Suppressor macrophage treated with lipopolysaccharide for 1 hour (primary cell): ENCODE measurements at regions not wholly inside any gene's neighbourhood (a gene's known extent, or its start where the extent isn't known, plus 50 kb on each side); places are given as distances from the start of the nearest gene placed in this dataset.
"Not testable (repeated sequence)": the region's sequence is repeated elsewhere in the genome, so short reads cannot be mapped to it uniquely, and the experiment has no call there.

Experiments
- DNase-seq, 3 donors: peaks; one replicate each; pipeline ENCODE4 v3.0.0-alpha.2; 2020 to 2022

- DNase-seq = peak; percentile 33 to 62 (median 55)
These were observed 50.8 kb upstream of the CPOX start for GRCh38 chr3:98644168-98644567.

GRCh38 chr3:98645039-98645438 is 51.6 kb upstream of the CPOX start:
- peak; percentile 47 to 56 (median 54) for DNase-seq

DNA sequence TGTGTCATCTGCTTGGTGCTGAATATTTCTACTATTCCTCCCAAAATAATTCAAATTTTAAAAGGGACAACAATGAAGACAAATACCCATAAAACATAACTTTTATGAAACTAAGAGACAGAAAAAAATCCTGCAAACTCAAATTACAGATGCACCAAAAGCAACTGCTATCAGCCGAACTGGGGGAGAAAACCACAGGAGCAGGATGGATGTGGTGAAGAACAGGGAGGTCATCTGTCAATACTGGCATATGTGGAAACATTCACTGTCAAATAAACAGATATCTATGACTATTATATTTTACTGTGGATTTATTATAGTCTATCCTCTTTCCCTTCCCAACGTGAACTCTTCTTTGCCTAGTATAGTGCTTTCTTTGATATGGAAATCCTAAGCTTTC is 53.3 kb upstream of the CPOX start:
- DNase-seq = no peak

DNA sequence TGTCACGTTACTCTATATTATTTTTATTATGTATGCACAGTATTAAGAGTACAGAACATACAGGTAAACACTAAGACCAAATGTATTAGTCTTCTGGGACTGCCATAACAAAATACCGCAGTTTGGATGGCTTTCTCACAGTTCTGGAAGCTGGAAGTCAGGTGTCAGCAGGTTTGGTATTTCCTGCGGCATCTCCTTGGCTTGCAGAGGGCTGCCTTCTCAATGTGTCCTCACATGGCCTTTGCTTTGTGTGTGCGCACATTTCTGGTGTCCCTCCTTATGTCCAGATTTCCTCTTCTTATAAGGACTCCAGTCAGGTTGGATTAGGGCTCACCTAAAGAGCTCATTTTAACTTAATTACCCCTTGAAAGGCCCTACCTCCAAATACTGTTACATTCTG is 53.8 kb upstream of the CPOX start:
- DNase-seq = no peak

GRCh38 chr3:98650971-98651779 is 57.8 kb upstream of the CPOX start:
- peak; percentile 47 to 81 (median 81) for DNase-seq

DNA sequence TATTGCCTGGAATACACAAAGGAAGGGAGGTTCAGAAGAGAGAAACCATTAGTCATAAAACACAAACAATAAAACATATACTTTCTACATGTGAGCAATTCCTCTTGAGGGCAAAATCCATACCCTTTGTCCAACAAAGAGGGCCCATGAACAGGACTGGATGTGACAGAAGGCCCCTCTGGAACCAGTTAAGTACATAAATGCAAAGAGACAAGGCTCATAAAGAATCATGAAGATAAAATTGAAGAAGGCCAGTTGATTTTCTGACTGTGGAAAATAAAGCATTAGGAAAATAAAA is 58.3 kb upstream of the CPOX start:
- DNase-seq = no peak

GRCh38 chr3:98655666-98656065 is 62.3 kb upstream of the CPOX start:
- DNase-seq = no peak

GRCh38 chr3:98657457-98657856 is 64.0 kb upstream of the CPOX start:
- peak in 2 of 3 donors; percentile 13 to 31 for DNase-seq

DNA sequence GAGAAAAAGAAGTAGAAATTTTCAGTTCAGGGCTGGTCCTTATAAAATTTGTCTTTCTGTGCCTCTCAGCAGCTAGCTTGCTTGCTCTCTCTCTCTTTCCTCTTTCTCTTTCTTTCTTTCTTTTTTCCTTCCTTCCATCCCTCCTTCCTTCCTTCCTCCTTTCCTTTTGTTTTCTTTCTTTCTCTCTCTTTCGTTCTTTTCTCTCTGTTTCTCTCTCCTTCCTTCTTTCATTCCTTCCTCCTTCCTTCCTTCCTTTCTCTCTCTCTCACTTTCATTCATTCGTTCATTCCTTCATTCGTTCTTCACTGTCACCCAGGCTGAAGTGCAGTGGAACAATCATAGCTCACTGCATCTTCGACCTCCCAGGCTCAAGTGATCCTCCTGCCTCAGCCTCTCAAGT is 69.3 kb upstream of the CPOX start:
- DNase-seq = no peak

GRCh38 chr3:98670020-98670419 is 76.6 kb upstream of the CPOX start:
- no peak for DNase-seq

- DNase-seq = no peak
These were observed 83.2 kb upstream of the ST3GAL6 start for GRCh38 chr3:98679986-98680385.

DNA sequence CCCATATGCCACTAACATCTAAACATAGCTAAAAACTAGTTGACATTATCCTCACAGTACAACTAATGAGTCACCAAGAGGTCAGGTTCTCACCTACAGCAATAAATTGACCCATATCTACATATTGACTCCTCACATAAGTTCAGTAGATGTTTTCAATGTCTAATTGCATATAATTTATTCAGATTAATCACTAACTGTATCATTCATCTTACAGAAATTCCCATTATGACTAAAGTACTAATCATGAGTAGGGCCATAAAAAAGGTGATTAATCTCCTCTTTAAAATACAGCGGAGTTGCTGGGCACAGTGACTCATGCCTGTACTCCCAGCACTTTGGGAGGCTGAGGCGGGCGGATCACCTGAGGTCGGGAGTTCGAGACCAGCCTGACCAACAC is 82.4 kb upstream of the ST3GAL6 start:
- DNase-seq = peak in 2 of 3 donors; percentile 28 to 33

GRCh38 chr3:98681486-98681885 is 81.7 kb upstream of the ST3GAL6 start:
- no peak for DNase-seq

- not testable (repeated sequence) for DNase-seq
These were observed 80.7 kb upstream of the ST3GAL6 start for GRCh38 chr3:98682391-98682790.

DNA sequence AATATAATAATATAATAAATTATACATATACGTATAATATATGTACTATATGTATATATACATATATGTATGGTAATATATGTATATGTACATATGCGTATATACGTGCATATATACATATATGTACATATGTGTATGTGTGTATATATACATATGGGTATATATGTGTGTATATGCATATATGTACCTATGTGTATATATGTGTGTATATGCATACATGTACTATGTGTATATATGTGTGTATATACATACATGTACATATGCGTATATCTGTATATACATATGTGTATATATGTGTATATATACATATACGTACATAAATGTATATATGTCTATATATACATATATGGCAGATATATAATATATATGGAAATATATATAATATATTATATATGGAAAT is 74.8 kb upstream of the ST3GAL6 start:
- no peak for DNase-seq

DNA sequence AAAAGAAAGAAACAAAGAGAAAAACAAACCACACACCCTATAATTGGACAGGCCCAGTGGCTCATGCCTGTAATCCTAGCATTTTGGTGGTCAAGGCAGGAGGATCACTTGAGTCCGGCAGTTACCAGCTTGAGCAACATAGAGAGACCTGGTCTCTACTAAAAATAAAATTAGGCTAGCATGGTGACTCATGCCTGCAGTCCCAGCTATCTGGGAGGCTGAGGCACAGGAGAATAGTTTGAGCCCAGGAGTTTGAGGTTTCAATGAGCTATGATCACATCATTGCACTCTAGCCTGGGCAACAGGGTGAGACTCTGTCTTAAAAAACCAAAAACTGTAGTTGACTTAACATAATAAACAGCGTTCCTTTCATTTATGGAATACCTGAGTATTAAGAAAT is 72.3 kb upstream of the ST3GAL6 start:
- no peak for DNase-seq

DNA sequence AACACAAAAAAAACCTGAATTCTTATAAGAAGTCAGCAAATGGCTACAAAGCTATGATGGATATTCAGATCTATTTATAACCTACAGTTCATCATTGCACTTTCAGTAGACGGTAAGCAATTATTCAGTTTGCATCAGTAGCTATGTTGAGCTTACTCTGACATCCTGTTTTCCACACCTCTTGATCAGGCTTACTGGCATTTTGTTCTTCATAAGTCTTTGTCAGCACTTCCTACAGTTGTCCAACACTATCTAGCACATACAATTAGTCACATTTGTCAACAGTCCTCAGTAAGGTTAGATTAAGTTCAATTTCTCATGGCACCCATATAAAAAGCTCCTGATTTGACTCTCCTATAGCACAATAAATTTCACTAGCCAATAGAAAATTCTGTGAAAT is 71.2 kb upstream of the ST3GAL6 start:
- no peak for DNase-seq

- DNase-seq = peak in 2 of 3 donors; percentile 76 to 79
These were observed 70.2 kb upstream of the ST3GAL6 start for GRCh38 chr3:98692787-98693473.

DNA sequence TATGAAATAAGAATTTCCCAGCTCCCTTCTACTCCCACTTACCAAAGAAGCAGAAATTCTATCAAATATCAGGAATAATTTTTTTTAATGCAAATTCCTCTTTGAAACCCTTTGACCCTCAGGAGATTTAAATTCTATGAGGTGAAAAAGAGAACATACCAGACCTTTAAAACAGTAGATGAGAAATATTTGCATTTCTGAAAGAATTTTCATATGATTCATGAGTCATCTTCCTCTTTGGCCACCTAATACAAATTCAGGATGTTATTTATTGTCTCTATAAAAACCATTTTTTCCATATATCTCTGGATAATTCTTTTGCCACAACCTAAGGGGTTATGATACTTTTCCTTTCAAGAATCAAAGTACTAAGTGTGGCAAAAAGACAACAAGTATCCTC is 67.3 kb upstream of the ST3GAL6 start:
- DNase-seq = peak; percentile 43 to 73 (median 70)

- DNase-seq = not testable (repeated sequence)
These were observed 66.8 kb upstream of the ST3GAL6 start for GRCh38 chr3:98696296-98696695.

DNA sequence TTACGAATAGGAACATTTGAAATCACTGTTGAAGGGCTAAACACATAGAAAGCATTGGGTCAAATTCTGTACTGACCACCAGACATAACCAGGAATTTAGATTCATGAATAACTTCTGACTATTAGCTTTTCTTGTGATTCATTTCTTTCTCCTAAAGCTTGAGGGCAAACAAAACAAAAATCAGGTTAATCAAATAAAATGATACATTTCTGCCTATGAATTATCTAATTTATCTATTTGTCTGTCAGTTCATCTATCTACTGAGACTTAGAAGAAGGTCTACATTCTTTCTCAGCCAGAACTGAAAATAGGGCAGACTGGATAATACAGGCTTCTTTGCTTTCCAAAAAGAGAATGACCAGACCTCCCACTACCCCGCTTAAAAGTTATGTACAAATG is 65.9 kb upstream of the ST3GAL6 start:
- peak in 1 of 3 donors; percentile 30 for DNase-seq

- no peak for DNase-seq
These were observed 64.0 kb upstream of the ST3GAL6 start for GRCh38 chr3:98699132-98699531.

DNA sequence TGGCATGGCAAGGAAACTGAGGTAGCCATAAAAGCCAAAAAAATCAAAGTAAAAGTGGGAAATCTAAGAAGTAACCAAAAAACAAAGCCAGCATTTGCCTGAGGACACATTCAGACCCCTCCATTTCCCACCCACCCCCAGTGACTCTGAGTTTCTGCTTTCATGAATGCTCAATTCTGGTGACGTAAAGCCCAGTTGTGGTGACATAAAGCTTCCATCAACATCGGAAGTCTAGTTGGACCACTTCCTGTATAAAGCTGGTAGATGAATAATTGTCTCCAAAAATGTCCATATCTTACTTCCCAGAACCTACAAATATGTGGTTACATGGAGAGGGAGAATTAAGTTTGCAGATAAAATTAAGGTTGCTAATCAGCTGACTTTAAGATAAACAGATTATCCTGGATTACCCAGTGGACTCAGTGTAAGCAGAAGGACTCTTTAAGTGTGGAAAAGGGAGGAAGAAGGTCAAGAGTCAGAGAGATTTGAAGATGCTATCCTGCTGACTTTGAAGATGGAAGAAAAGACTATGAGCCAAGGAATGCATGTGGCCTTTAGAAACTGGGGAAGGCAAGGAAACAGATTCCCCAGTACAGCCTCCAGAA is 62.0 kb upstream of the ST3GAL6 start:
- DNase-seq = peak; percentile 39 to 50 (median 49)

- DNase-seq = no peak
These were observed 61.0 kb upstream of the ST3GAL6 start for GRCh38 chr3:98702166-98702565.
